22Rv1 (cell line): ENCODE measurements at regions not wholly inside any gene's neighbourhood (a gene's known extent, or its start where the extent isn't known, plus 50 kb on each side); places are given as distances from the start of the nearest gene placed in this dataset.

ENCODE experiments used
- H3K27ac ChIP-seq: fragments of 450-650 bp; 2 replicates; pipeline ENCODE4 v1.5.1; 2017
- CTCF ChIP-seq: fragments of 450-650 bp; IDR thresholded peaks from 2 replicates; pipeline ENCODE4 v1.5.1; 2017; ENCODE audit warnings: mild to moderate bottlenecking
- ZFX ChIP-seq: fragments of 450-650 bp; IDR thresholded peaks from 2 replicates; pipeline ENCODE4 v1.6.1; 2017; ENCODE audit warnings: antibody characterized with exemption, borderline replicate concordance

GRCh38 chr20:62587757-62588402, 54.4 kb upstream of the SLCO4A1 start:
- H3K27ac ChIP-seq, result no peak overlapping the region
- TF ChIP-seq ZFX (no peak), CTCF (no peak)

- H3K27ac ChIP-seq, result no peak overlapping the region
- TF ChIP-seq ZFX, result no peak
Measured at GRCh38 chr20:62588458-62589149, 53.7 kb upstream of the SLCO4A1 start.

- no peak for TF ChIP-seq ZFX
- no peak for TF ChIP-seq CTCF
- no peak overlapping the region for H3K27ac ChIP-seq
Measured at GRCh38 chr20:62589150-62589498, 53.2 kb upstream of the SLCO4A1 start.

- H3K27ac ChIP-seq, result no peak overlapping the region
- TF ChIP-seq CTCF (no peak), ZFX (no peak)
Measured at GRCh38 chr20:62589720-62590119, 52.6 kb upstream of the SLCO4A1 start.

GRCh38 chr20:62590309-62591121, 51.8 kb upstream of the SLCO4A1 start:
- TF ChIP-seq CTCF, result no peak
- TF ChIP-seq ZFX, result no peak
- no peak overlapping the region for H3K27ac ChIP-seq

GRCh38 chr20:62591122-62591468, 51.2 kb upstream of the SLCO4A1 start:
- no peak for TF ChIP-seq CTCF
- H3K27ac ChIP-seq, result no peak overlapping the region

GRCh38 chr20:62591591-62591990, 50.7 kb upstream of the SLCO4A1 start:
- TF ChIP-seq CTCF, result no peak
- TF ChIP-seq ZFX, result no peak
- H3K27ac ChIP-seq, result no peak overlapping the region
